Middle frontal gyrus (tissue), 1 donor: ENCODE measurements at regions not wholly inside any gene's neighbourhood (a gene's known extent, or its start where the extent isn't known, plus 50 kb on each side); places are given as distances from the start of the nearest gene placed in this dataset.

Experiments used
- DNase-seq: peaks from one replicate; pipeline ENCODE4 v3.0.0-alpha.2; 2015; ENCODE audit warnings: low spot score; ENCODE audit errors: extremely low spot score

DNA sequence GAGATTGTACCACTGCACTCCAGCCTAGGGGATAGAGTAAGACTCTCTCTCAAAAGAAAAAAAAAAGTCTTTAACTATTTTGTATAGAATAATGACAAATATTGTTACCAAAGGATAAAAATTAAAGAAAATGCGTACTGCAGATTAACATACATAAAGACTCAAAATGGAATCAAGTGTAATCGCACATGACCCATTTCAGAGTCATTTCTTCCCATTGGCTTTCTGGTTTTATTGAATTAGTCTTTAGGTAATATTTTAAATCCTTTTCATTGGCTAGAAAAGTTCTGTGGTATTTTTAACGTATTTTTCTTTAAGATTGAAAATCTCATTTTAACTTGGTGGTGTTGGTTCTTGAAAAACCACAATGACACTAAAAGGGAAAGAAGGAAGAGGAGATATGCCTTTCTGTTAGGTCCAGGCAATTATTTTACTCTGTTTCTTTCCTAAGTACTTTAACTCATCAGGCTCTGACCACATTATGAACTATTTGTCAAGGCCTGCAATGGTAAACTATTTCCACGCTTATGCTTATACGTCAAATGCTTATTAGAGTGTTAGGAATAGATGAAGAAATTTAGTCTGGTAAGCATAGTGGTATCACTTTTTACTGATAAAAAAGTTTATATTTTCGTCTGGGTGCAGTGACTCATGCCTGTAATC lies 52.3 kb downstream of the PLEKHG1 start:
- DNase-seq, result no peak

DNA sequence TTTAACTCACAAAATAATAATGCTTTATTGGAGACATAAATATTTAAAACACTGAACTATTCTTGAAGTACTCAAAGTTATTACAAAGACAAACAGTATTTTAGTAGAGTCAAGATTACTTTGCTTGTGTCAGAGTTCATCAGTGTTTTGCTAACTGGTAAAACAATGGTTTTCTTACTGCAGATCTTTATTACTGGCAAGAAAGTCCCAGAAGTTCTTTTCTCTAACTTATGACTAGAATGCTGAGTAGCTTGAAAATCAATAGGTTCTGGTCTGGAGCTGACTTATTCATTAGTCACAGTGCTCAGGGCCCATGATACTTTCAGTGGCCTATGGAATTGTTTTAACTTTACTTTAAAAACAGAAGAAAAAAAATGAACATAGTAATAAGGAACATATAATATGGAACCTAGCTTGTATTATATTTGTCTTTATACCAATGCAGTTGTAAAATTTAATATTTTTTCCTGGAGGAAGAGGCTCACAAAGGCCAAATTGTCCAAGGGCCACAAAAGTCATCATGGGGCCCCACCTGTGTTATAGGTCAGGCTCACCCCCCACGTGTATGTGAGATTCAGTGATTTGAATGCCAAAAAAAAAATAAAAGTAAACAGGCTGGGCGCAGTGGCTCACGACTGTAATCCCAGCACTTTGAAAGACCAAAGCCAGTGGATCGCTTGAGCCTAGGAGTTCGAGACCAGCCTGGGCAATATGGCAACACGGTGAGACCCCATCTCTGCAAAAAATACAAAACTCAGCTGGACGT lies 53.3 kb downstream of the PLEKHG1 start:
- DNase-seq, result no peak

DNA sequence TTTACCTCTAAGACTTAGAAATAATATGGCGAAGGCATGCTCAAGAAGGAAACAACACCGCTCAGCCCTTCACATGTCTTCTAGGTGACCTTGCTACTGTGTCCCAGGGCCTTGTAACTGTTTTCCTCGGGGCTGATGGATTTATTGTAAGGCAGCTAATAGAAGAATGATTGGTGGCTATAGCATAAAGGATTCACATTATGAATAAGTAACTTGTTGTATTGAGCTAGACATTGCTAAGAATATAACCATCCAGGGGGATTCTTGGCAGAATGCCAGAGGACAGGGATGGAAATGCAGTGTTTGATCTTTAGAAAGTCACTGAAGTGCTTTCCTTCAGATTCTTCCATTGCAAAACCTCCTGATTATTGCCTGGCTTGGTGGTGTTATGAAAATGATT lies 54.9 kb downstream of the PLEKHG1 start:
- DNase-seq, result no peak

- no peak for DNase-seq
Observed at GRCh38 chr6:150656156-150656555, 56.5 kb downstream of the PLEKHG1 start.

- DNase-seq, result no peak
Observed at GRCh38 chr6:150658421-150658820, 58.7 kb downstream of the PLEKHG1 start.

- DNase-seq, result no peak
Observed at GRCh38 chr6:150659046-150659763, 59.5 kb downstream of the PLEKHG1 start.

- no peak for DNase-seq
Observed at GRCh38 chr6:150661216-150662007, 61.7 kb downstream of the PLEKHG1 start.

DNA sequence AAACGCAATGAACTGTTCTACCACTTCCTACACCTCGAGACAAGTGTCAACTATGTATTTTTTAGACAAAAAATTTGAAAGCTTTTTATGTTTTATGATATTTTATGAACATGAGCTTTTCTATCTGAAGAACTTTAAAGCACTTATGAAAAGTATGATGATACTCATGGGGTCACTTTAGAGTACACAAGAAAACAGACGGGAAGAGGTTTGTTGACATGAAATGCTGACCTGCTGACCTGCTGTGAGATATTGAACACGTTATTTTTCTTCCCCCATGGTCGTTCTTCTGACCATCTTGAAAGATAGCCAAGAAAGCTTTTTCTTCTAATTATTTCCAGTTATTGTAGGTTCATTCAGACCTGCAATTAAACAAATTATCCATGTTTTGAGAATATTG lies 63.1 kb downstream of the PLEKHG1 start:
- DNase-seq, result no peak

DNA sequence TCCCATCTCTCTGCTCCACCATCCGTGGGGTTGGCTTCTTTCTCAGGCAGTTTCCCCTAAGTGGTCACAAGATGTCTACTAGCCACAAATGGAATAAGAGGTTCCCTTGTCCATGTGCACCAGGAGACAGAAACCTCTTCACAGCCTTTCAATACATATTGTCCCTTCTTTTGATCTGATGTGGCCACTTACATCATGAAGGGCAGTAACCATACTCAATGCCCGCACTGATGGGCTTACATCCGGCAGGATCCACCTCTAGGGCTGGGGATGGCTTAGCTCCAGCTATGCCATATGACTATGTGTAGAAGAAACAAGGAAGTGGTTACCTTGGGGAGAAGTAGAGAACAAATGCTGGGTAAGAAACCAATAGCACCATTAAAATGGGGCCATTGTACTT lies 64.4 kb downstream of the PLEKHG1 start:
- no peak for DNase-seq

- DNase-seq, result no peak
Observed at GRCh38 chr6:150666071-150666470, 66.4 kb downstream of the PLEKHG1 start.

- DNase-seq, result no peak
Observed at GRCh38 chr6:150667359-150667758, 67.7 kb downstream of the PLEKHG1 start.

GRCh38 chr6:150667977-150668716 lies 68.5 kb downstream of the PLEKHG1 start:
- DNase-seq, result peak; percentile 33

- DNase-seq, result no peak
Observed at GRCh38 chr6:150668900-150669302, 69.2 kb downstream of the PLEKHG1 start.

DNA sequence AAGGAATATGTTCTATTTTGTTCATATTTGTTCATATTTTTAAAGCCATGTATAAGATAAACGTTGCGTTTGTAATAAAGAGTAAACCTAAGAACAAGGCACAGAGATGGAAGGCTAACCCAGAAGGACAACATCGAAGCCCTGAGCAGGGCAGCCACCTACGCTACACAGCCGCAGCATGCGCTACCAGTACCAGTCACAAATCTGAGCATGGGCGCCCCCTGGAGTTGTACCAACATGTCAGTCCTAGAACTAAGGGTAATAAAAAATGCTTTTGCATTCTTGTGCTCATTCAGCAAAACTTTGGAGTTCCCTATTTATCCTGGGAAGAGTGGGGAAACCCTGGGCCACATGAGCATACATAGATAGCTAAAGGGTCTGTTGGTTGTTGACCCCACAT lies 70.6 kb downstream of the PLEKHG1 start:
- DNase-seq, result no peak

DNA sequence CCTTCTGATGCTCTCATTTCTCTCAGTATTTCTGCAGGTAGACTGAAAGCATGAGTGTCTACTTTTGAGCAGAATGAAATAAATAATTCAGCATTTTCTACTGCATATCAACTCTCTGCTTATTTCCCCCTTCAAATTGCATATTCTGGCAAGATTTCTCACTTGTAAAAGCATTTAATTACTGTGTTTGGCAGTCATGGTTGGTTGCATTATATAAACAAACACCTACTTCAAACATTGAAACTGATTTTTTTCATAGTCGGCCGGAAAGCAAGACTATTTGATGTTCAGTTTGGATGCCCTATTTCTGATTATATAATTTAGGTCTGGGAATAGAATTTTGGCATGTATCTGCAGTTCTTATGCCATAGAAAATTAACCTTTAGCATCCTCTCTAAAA lies 73.1 kb downstream of the PLEKHG1 start:
- DNase-seq, result no peak

DNA sequence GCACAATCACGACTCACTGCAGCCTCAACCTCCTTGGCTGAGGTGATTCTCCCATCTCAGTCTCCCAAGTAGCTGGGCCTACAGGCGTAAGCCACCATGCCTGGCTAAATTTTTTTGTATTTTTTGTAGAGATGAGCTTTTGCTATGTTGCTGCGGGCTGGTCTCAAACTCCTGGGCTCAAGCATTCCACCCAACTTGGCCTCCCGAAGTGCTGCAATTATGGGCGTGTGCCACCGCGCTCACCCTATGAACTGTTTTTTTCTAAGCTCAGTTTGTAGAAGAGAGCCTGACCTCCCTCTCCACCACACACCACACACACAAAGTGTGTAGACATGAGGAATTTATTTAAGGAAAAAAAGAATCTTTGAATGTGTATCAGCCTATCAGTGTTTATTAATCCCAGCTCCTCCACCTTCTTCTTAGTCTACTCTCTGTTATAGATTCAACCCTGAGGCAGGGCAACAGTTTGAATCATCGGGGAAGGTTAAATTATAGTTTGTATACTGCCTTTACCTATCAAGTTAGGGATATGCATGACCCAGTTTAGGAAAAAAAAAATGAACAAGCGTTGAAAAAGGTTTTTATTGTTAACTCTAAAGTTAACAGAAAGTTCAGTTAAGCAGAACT lies 74.1 kb downstream of the PLEKHG1 start:
- no peak for DNase-seq

- no peak for DNase-seq
Observed at GRCh38 chr6:150676344-150676743, 76.7 kb downstream of the PLEKHG1 start.

GRCh38 chr6:150676772-150677171 lies 77.1 kb downstream of the PLEKHG1 start:
- DNase-seq, result no peak

- no peak for DNase-seq
Observed at GRCh38 chr6:150680510-150680909, 80.8 kb downstream of the PLEKHG1 start.
